HepG2 (cell line): ENCODE measurements at regions not wholly inside any gene's neighbourhood (a gene's known extent, or its start where the extent isn't known, plus 50 kb on each side); places are given as distances from the start of the nearest gene placed in this dataset.

Experiments used
- ATAC-seq: fragments of 200-7000 bp; cut with Tn5 transposase; 3 replicates; pipeline ENCODE4 v1.9.1; 2020; ENCODE audit warnings: mild to moderate bottlenecking, moderate library complexity
- BruUV-seq: library from RNA; stranded (reverse); fragments of 400-500 nt; replicated peaks from 2 replicates; lab custom pipeline; 2021; lab: Mats Ljungman, UMichigan
- CTCF ChIA-PET: fragments of 300-600 bp; formaldehyde crosslinking; extraction: SDS; loops from one replicate; lab custom pipeline; 2021; ENCODE audit warnings: low total read pairs, inconsistent platforms, low intra/inter-chr PET ratio; lab: Yijun Ruan, JAX
- POLR2A ChIA-PET: fragments of 350-600 bp; sonication (Branson Sonifier 250); formaldehyde crosslinking; loops from one replicate; lab custom pipeline; 2020; ENCODE audit warnings: antibody characterized with exemption, inconsistent platforms; lab: Yijun Ruan, JAX
- DNase-seq: peaks from one replicate; pipeline ENCODE4 v3.0.0-alpha.2; 2015; ENCODE audit warnings: low spot score
- FAIRE-seq: peaks from 3 replicates; lab custom pipeline; 2011; peaks lifted over from hg19 to GRCh38; lab: Jason Lieb, UNC
- H2AFZ ChIP-seq: one replicate; pipeline ENCODE4 v1.6.1; 2011; ENCODE audit warnings: low read length, inconsistent platforms
- H3K27ac ChIP-seq: fragments of 300-600 bp; 3 replicates; pipeline ENCODE4 v1.8.0; 2011; ENCODE audit warnings: mixed run types, mild to moderate bottlenecking, mixed read lengths, low read length, inconsistent platforms; ENCODE audit not compliant: insufficient read depth; ENCODE audit errors: extremely low read length
- H3K27me3 ChIP-seq, 2 experiments: fragments of 200-600 bp in 1 of 2; 2 replicates in 1 of 2; 3 replicates in 1 of 2; pipeline versions ENCODE4 v1.6.0 to v1.8.0; 2011; ENCODE audit warnings: low read length in 2 of 2, mild to moderate bottlenecking in 2 of 2, moderate library complexity in 2 of 2, inconsistent platforms in 1 of 2; ENCODE audit not compliant: insufficient read depth in 2 of 2, control insufficient read depth in 1 of 2
- H3K36me3 ChIP-seq, 2 experiments: fragments of 200-600 bp in 1 of 2; replicated peaks in 1 of 2; 2 replicates in 1 of 2; 3 replicates in 1 of 2; pipeline versions ENCODE4 v1.5.1 to v1.8.0; 2011; ENCODE audit warnings: low read length in 2 of 2, inconsistent platforms in 1 of 2; ENCODE audit not compliant: insufficient read depth in 2 of 2, control insufficient read depth in 1 of 2
- H3K4me1 ChIP-seq: 2 replicates; pipeline ENCODE4 v1.5.1; 2012; ENCODE audit warnings: low read length, inconsistent platforms; ENCODE audit not compliant: insufficient read depth
- H3K4me2 ChIP-seq: 2 replicates; pipeline ENCODE4 v1.6.0; 2011; ENCODE audit warnings: low read depth, low read length, inconsistent platforms
- H3K4me3 ChIP-seq, 3 experiments: fragments of 200-600 bp in 1 of 3; sonication (generic), shearing (Covaris generic) in 1 of 3; replicated peaks in 1 of 3; 2 replicates each; pipeline ENCODE4 v1.5.1; 2011 to 2016; ENCODE audit warnings: low read length in 3 of 3, inconsistent platforms in 2 of 3, low read depth in 2 of 3, mild to moderate bottlenecking in 2 of 3, control low read depth in 1 of 3, mixed read lengths in 1 of 3; ENCODE audit not compliant: insufficient read depth in 1 of 3
- H3K79me2 ChIP-seq: one replicate; pipeline ENCODE4 v1.6.1; 2011; ENCODE audit warnings: low read length, inconsistent platforms; ENCODE audit not compliant: insufficient read depth
- H3K9ac ChIP-seq: 2 replicates; pipeline ENCODE4 v1.6.0; 2011; ENCODE audit warnings: mild to moderate bottlenecking, low read depth, low read length, inconsistent platforms; ENCODE audit not compliant: insufficient read depth
- H3K9me3 ChIP-seq: 2 replicates; pipeline ENCODE4 v1.5.1; 2012; ENCODE audit warnings: mild to moderate bottlenecking, low read length
- H4K20me1 ChIP-seq: 2 replicates; pipeline ENCODE4 v1.6.0; 2011; ENCODE audit warnings: inconsistent platforms, mild to moderate bottlenecking, low read length, moderate library complexity; ENCODE audit not compliant: insufficient read depth
- FOXO1 ChIP-seq: sonication (generic); formaldehyde crosslinking; IDR thresholded peaks from 2 replicates; pipeline ENCODE4 v1.4.0; 2020; ENCODE audit warnings: missing genetic modification reagents
- KDM3A ChIP-seq: IDR thresholded peaks from 2 replicates; pipeline ENCODE4 v1.6.1; 2018; ENCODE audit warnings: low read depth, missing compliant biosample characterization
- MEF2D ChIP-seq: sonication (generic); formaldehyde crosslinking; IDR thresholded peaks from 2 replicates; pipeline ENCODE4 v1.5.1; 2020; ENCODE audit warnings: mild to moderate bottlenecking, missing genetic modification reagents
- MXI1 ChIP-seq: IDR thresholded peaks from 3 replicates; pipeline ENCODE4 v1.6.1; 2012; ENCODE audit warnings: low read depth, low read length, inconsistent platforms, borderline replicate concordance
- SP140L ChIP-seq: sonication (generic); formaldehyde crosslinking; IDR thresholded peaks from 2 replicates; pipeline ENCODE4 v1.4.0; 2020; ENCODE audit warnings: missing genetic modification reagents, borderline replicate concordance
- TFDP1 ChIP-seq: IDR thresholded peaks from 2 replicates; pipeline ENCODE4 v1.6.1; 2016; ENCODE audit warnings: missing compliant biosample characterization, missing genetic modification reagents, borderline replicate concordance
- ZBTB8A ChIP-seq: sonication (generic); formaldehyde crosslinking; IDR thresholded peaks from 2 replicates; pipeline ENCODE4 v1.4.0; 2020; ENCODE audit warnings: mild to moderate bottlenecking, low read depth, missing genetic modification reagents, borderline replicate concordance
- ZNF282 ChIP-seq: fragments of 450-650 bp; IDR thresholded peaks from 2 replicates; pipeline ENCODE4 v1.6.1; 2018; ENCODE audit not compliant: partially characterized antibody
- ZNF549 ChIP-seq: sonication (generic); formaldehyde crosslinking; IDR thresholded peaks from 2 replicates; pipeline ENCODE4 v1.5.0; 2020; ENCODE audit warnings: missing genetic modification reagents
- ZNF598 ChIP-seq: sonication (generic); formaldehyde crosslinking; IDR thresholded peaks from 2 replicates; pipeline ENCODE4 v1.5.1; 2020; ENCODE audit warnings: mild to moderate bottlenecking, missing genetic modification reagents, borderline replicate concordance
- ZNF615 ChIP-seq: sonication (generic); formaldehyde crosslinking; IDR thresholded peaks from 2 replicates; pipeline ENCODE4 v1.5.0; 2020; ENCODE audit warnings: mild to moderate bottlenecking, missing genetic modification reagents, borderline replicate concordance
- WGBS: methylation state at CpG from one replicate; pipeline ENCODE4 v1.1.6; 2017; ENCODE audit warnings: low lambda C conversion rate; 5-methylcytosine and 5-hydroxymethylcytosine counted together
- in situ Hi-C: cut with HindIII; loops from 2 replicates; pipeline ENCODE4 v1.10.0; 2017; ENCODE audit warnings: low pct_unique_long_range_greater_than_20kb; ENCODE audit not compliant: extremely low pct_ligation_motif_present
- intact Hi-C: fragments of 100-400 bp; cut with micrococcal nuclease; formaldehyde crosslinking; loops from one replicate; pipeline ENCODE4 v1.10.0; 2022; ENCODE audit not compliant: unreplicated experiment

GRCh38 chr18:22709288-22710060 lies 223.7 kb upstream of the RBBP8 start (continued):
- no peak for TF ChIP-seq KDM3A (CRISPR knock-in tag)
- TF ChIP-seq, all 625 proteins: peak for 0

GRCh38 chr18:22710673-22711191 lies 222.4 kb upstream of the RBBP8 start:
- FAIRE-seq = no peak
- intact Hi-C loops = no loop called here
- H2AFZ ChIP-seq = no peak overlapping the region

More at GRCh38 chr18:22710673-22711191, 222.4 kb upstream of the RBBP8 start:
- no TSS peak for BruUV-seq
- Histone ChIP-seq H3K27ac (no peak overlapping the region), H3K9ac (no peak overlapping the region), H3K79me2 (no peaks in the 10 kb centered on the region), H3K27me3 (no peaks in the 10 kb centered on the region), H3K4me3 (peak overlapping the region; percentile 15 to 56 (median 34); a peak in 5 of 6 replicates), H3K36me3 (no peaks in the 10 kb centered on the region), H4K20me1 (no peaks in the 10 kb centered on the region), H3K4me1 (peaks cover 13% of the 10 kb centered on the region), H3K9me3 (no peaks in the 10 kb centered on the region), H3K4me2 (peak overlapping the region; percentile 63)
- TF ChIP-seq MEF2D (CRISPR knock-in tag) = no peak
- no peak for TF ChIP-seq FOXO1
- TF ChIP-seq ZNF615 (CRISPR knock-in tag) = no peak
- no peak for TF ChIP-seq TFDP1 (CRISPR knock-in tag)
- TF ChIP-seq ZBTB8A (CRISPR knock-in tag) = no peak
- no peak for TF ChIP-seq ZNF549 (CRISPR knock-in tag)
- TF ChIP-seq ZNF282 = no peak
- no peak for TF ChIP-seq ZNF598 (CRISPR knock-in tag)
- no peak for TF ChIP-seq MXI1
- no peak for TF ChIP-seq SP140L
- DNase-seq (no peak), ATAC-seq (no peak)
- POLR2A ChIA-PET = no interaction called here
- 20% methylated on average over 5 of the region's 5 CpGs for WGBS
- CTCF ChIA-PET = no interaction called here
- in situ Hi-C loops = no loop called here
